Heart right ventricle (tissue), 16 donors: ENCODE measurements at regions not wholly inside any gene's neighbourhood (a gene's known extent, or its start where the extent isn't known, plus 50 kb on each side); places are given as distances from the start of the nearest gene placed in this dataset.

Experiments
- ATAC-seq, 8 donors: fragments of 200-7000 bp; cut with Tn5 transposase; one replicate each; pipeline ENCODE4 v1.9.1; 2020; ENCODE audit warnings: mild to moderate bottlenecking in 8 of 8, moderate library complexity in 8 of 8, moderate number of reproducible peaks in 1 of 8
- DNase-seq, 2 donors: peaks; one replicate each; pipeline ENCODE4 v3.0.0-alpha.2; 2020
- H3K27ac ChIP-seq, 10 donors: fragments of 200-600 bp; sonication (generic) in 2 of 10; one replicate each; pipeline versions ENCODE4 v1.5.0 to v1.8.0; 2020 to 2022; ENCODE audit warnings: mild to moderate bottlenecking in 3 of 10
- H3K27me3 ChIP-seq, 7 donors: fragments of 200-600 bp; one replicate each; pipeline ENCODE4 v1.8.0; 2021 to 2022; ENCODE audit warnings: mild to moderate bottlenecking in 2 of 7
- H3K36me3 ChIP-seq, 9 donors: fragments of 200-600 bp; sonication (generic) in 1 of 9; one replicate each; pipeline versions ENCODE4 v1.5.0 to v1.8.0; 2020 to 2022; ENCODE audit warnings: mild to moderate bottlenecking in 2 of 9
- H3K4me1 ChIP-seq, 9 donors: fragments of 200-600 bp; sonication (generic) in 1 of 9; one replicate each; pipeline versions ENCODE4 v1.5.0 to v1.8.0; 2020 to 2022; ENCODE audit warnings: mild to moderate bottlenecking in 4 of 9
- H3K4me3 ChIP-seq, 10 donors: fragments of 200-600 bp; sonication (generic) in 2 of 10; one replicate each; pipeline versions ENCODE4 v1.5.0 to v1.8.0; 2020 to 2022; ENCODE audit warnings: mild to moderate bottlenecking in 7 of 10, moderate library complexity in 2 of 10
- H3K9me3 ChIP-seq, 11 donors: fragments of 200-600 bp in 10 of 11; sonication (generic) in 2 of 11; one replicate each; pipeline versions ENCODE4 v1.5.0 to v1.8.0; 2013 to 2022; ENCODE audit warnings: mild to moderate bottlenecking in 2 of 11, control low read depth in 1 of 11, moderate library complexity in 1 of 11
- WGBS, 2 donors: extraction: QIAGEN DNeasy Blood & Tissue Kit; methylation state at CpG; one replicate each; pipeline ENCODE4 v1.1.7; 2013; ENCODE audit warnings: inconsistent platforms in 1 of 2; 5-methylcytosine and 5-hydroxymethylcytosine counted together
- intact Hi-C, 10 donors: fragments of 100-400 bp; cut with DNase I; formaldehyde crosslinking; loops; one replicate each; pipeline versions ENCODE4 v1.11.1 to v1.14.2; 2022
- TF ChIP-seq, protein P1 (sequence below), 9 donors: fragments of 200-600 bp; sonication (generic) in 2 of 9; IDR thresholded peaks; one replicate each; pipeline versions ENCODE4 v1.5.0 to v1.8.0; 2021 to 2022; ENCODE audit warnings: antibody characterized with exemption in 9 of 9, mild to moderate bottlenecking in 5 of 9, moderate library complexity in 1 of 9
- donor health status: Arrhythmogenic right ventricular cardiomyopathy.
- donor health status: ischemic (EF 13 %, LVEDD 7.1; RV severe dilation, severe dysfunction).
- donor health status: healthy with polysubstance abuse.
- donor health status: DM: no; HTN: yes; CAD: no.
- donor health status: DM: no; HTN: no; CAD: no.
- donor health status: ischemic (EF 25% LVEDD 6.9; RV normal size, moderate dysfunction).
- donor health status: ischemic (EF 25% LVEDD 5.7; RV mildly dilated, moderate dysfunction).
- donor health status: healthy.
- donor health status: DM: yes; HTN: yes; CAD: no.
- donor health status: Ischemic cardiomyopathy.
- donor health status: ischemic (EF 35%, LVEDD 5.7; RV mildly dilated, moderate dysfunction).
- donor health status: nonischemic (EF 11% LVEDD 7.7; RV severe dilation, severe dysfunction).
- donor health status: DM: yes; HTN: yes; CAD: no.
- donor health status: PGD.
- donor health status: ischemic (EF 29% LVEDD 5.4; RV normal size, mild dysfunction).
- donor health status: nonischemic (EF 23%, LVEDD 6.1; RV moderate dilation, normal function).

DNA sequence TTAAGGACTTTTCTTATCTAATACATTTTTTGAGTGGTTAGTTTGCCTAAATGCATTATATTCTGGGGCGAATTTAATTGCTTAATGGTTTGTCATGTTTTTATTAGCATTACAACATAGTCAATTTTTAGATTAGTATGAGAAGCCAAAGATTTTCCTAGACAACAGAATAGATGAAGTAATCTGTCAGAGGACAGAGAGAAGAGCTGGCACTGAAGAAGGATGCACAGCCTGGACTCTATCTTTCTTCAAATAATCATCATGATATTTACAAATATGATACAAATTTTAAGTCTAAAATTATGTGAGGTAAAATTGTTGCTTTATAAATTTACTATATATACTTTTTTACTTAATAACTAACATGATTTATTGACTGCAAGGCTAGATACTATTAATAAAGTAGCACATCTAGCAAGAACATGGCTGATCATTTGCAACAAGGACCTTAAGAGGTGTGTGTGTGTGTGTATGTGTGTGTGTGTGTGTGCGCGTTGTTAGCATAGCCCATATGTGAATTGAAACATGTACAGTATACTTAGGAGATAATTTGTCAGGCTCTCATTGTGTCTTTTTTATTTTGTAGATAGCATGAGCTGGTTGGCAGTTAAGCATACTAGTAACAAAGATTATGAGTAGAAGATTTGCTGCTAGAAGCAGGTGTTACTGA lies 752.2 kb downstream of the DCDC2C start:
- WGBS, 2 donors, result 83 to 90% methylated on average over 3 of the region's 3 CpGs
- Histone ChIP-seq H3K27me3 (no peaks in the 10 kb centered on the region), H3K36me3 (no peaks in the 10 kb centered on the region), H3K27ac (no peak overlapping the region), H3K9me3 (peaks cover 0 to 19% (median 0%) of the 10 kb centered on the region in 11 donors), H3K4me1 (no peaks in the 10 kb centered on the region), H3K4me3 (no peak overlapping the region)
- DNase-seq (no peak), ATAC-seq (no peak)
- TF ChIP-seq, protein P1, sequence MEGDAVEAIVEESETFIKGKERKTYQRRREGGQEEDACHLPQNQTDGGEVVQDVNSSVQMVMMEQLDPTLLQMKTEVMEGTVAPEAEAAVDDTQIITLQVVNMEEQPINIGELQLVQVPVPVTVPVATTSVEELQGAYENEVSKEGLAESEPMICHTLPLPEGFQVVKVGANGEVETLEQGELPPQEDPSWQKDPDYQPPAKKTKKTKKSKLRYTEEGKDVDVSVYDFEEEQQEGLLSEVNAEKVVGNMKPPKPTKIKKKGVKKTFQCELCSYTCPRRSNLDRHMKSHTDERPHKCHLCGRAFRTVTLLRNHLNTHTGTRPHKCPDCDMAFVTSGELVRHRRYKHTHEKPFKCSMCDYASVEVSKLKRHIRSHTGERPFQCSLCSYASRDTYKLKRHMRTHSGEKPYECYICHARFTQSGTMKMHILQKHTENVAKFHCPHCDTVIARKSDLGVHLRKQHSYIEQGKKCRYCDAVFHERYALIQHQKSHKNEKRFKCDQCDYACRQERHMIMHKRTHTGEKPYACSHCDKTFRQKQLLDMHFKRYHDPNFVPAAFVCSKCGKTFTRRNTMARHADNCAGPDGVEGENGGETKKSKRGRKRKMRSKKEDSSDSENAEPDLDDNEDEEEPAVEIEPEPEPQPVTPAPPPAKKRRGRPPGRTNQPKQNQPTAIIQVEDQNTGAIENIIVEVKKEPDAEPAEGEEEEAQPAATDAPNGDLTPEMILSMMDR (IDR thresholded peaks at IDR 0.05), result no peak
- intact Hi-C loops, result no loop called here

DNA sequence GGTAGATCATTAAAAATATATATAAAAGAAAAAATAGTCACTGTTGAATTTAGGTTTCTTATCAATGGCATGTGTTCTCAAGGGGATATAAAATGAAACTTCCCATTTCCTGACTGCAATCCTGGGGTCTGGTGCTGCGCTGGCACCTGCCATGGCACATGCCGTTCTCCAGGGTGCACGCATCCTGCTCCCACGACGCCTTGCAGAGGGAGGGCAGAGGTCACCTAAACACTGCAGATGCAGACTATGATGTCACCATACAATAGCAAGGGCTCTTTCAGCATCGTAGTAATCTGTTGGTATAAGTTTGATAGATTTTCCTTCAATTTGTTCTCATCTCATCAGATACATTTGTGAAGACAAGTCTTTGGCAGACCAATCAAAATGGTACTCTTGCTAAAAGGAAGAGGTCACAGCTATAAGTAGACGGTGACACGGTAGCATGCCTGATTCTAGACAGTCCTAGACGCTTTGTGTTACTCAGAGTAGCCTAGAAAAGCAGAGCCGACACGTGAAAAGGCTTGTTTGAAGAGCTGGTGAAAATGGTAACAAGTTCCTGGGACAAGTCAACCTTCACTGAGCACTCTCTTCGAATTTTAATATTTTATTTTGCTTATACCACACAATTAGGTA lies 761.4 kb downstream of the DCDC2C start:
- TF ChIP-seq, protein P1 (IDR thresholded peaks at IDR 0.05), result no peak
- Histone ChIP-seq H3K9me3 (no peaks in the 10 kb centered on the region), H3K27me3 (no peaks in the 10 kb centered on the region), H3K4me3 (no peak overlapping the region), H3K4me1 (no peaks in the 10 kb centered on the region), H3K27ac (no peak overlapping the region), H3K36me3 (no peaks in the 10 kb centered on the region)
- no peak for DNase-seq
- 71 to 77% methylated on average over 12 of the region's 12 CpGs for WGBS, 2 donors
- no peak for ATAC-seq
- intact Hi-C loops, result no loop called here

- 69 to 75% methylated on average over 3 of the region's 3 CpGs for WGBS, 2 donors
- TF ChIP-seq, protein P1 (IDR thresholded peaks at IDR 0.05), result no peak
- intact Hi-C loops, result no loop called here
- Histone ChIP-seq H3K4me3 (no peak overlapping the region), H3K27ac (no peak overlapping the region), H3K9me3 (no peaks in the 10 kb centered on the region), H3K36me3 (no peaks in the 10 kb centered on the region), H3K27me3 (no peaks in the 10 kb centered on the region), H3K4me1 (no peaks in the 10 kb centered on the region)
- no peak for DNase-seq
- ATAC-seq, result no peak
Observed at GRCh38 chr2:4465671-4466070, 762.3 kb downstream of the DCDC2C start.

DNA sequence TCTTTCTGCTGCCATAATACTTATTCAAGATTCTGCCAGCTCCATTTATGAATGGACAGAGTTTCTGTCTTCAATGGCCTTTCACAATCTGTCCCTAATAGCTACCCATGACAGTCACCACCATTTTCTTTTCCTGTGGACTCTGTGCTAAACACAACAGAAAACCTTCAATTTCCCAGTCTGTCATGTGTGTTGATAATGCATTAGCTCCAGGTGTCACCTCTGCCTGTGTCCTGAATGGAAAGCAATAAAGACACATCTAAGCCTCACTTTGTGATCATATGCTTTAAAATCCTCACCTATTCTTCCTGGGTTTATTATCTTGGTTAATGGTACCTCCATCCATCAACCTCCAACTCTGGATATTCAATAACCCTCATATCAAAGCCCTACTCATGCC lies 772.2 kb downstream of the DCDC2C start:
- ATAC-seq (no peak), DNase-seq (no peak)
- H3K4me1 ChIP-seq, result no peaks in the 10 kb centered on the region
- H3K27ac ChIP-seq, result no peak overlapping the region
- no peaks in the 10 kb centered on the region for H3K27me3 ChIP-seq
- TF ChIP-seq, protein P1 (IDR thresholded peaks at IDR 0.05), result no peak
- no peaks in the 10 kb centered on the region for H3K36me3 ChIP-seq
- H3K9me3 ChIP-seq, result peaks cover 0 to 28% (median 0%) of the 10 kb centered on the region in 11 donors
- intact Hi-C loops, result no loop called here
- no peak overlapping the region for H3K4me3 ChIP-seq
